Ishikawa (cell line): ENCODE measurements at regions not wholly inside any gene's neighbourhood (a gene's known extent, or its start where the extent isn't known, plus 50 kb on each side); places are given as distances from the start of the nearest gene placed in this dataset.

Source experiments
- CEBPB ChIP-seq: IDR thresholded peaks from 2 replicates; pipeline ENCODE4 v1.6.1; 2012
- CREB1 ChIP-seq: IDR thresholded peaks from 2 replicates; pipeline ENCODE4 v1.6.1; 2012; ENCODE audit warnings: low read depth
- EP300 ChIP-seq: IDR thresholded peaks from 2 replicates; pipeline ENCODE4 v1.6.1; 2012; ENCODE audit warnings: borderline replicate concordance
- NFIC ChIP-seq: IDR thresholded peaks from 2 replicates; pipeline ENCODE4 v1.6.1; 2012
- RAD21 ChIP-seq: IDR thresholded peaks from 2 replicates; pipeline ENCODE4 v1.6.1; 2012; ENCODE audit warnings: low read depth
- TAF1 ChIP-seq: IDR thresholded peaks from 2 replicates; pipeline ENCODE4 v1.6.1; 2012; ENCODE audit warnings: low read depth, mild to moderate bottlenecking
- TEAD4 ChIP-seq: IDR thresholded peaks from 2 replicates; pipeline ENCODE4 v1.6.1; 2012
- USF1 ChIP-seq: IDR thresholded peaks from 2 replicates; pipeline ENCODE4 v1.6.1; 2012

- no peak for TF ChIP-seq NFIC
- TF ChIP-seq CEBPB: no peak
- no peak for TF ChIP-seq EP300
- no peak for TF ChIP-seq CREB1
- TF ChIP-seq USF1: no peak
- no peak for TF ChIP-seq TAF1
- no peak for TF ChIP-seq RAD21
- TF ChIP-seq TEAD4: no peak
Observed at GRCh38 chr5:117615226-117615625, 1040.6 kb upstream of the SEMA6A start.
